ENCODE measurements at regions not wholly inside any gene's neighbourhood (a gene's known extent, or its start where the extent isn't known, plus 50 kb on each side); places are given as distances from the start of the nearest gene placed in this dataset.

DNA sequence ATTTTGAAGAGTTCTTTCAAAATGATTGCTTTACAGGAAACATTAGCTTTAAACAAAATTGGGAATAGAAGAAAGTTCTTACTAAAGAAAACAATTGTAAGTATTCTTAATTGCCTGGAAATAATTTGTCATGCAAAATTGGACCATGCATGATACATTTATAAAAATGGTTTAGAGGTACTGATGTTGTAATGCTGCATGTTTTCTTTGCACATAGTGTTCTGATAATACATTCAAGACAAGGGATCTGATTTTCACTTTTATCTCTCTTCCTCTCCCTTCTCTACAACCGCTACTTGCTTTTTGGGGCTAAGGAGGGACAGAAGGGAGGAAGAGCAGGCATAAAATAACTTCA lies 211.6 kb upstream of the MPDZ start:
- no peak for TF ChIP-seq POLR2AphosphoS5 (IDR thresholded peaks at IDR 0.05; ENCODE audit: low read depth, low read length)
- TF ChIP-seq POLR2A (IDR thresholded peaks at IDR 0.05; ENCODE audit: low read depth, low read length) = no peak
- TF ChIP-seq TAF1 (IDR thresholded peaks at IDR 0.05; ENCODE audit: borderline replicate concordance, low read depth, low read length) = no peak

All from GM12892 (cell line).